COLO829 (cell line): ENCODE measurements at regions not wholly inside any gene's neighbourhood (a gene's known extent, or its start where the extent isn't known, plus 50 kb on each side); places are given as distances from the start of the nearest gene placed in this dataset.

Source experiments
- DNase-seq: peaks from one replicate; pipeline ENCODE4 v3.0.0; 2012; ENCODE audit warnings: low spot score

GRCh38 chr2:164302786-164303185, 318.5 kb downstream of the GRB14 start:
- no peak for DNase-seq

- DNase-seq: no peak
Observed at GRCh38 chr2:164288235-164288634, 333.0 kb downstream of the GRB14 start.

- no peak for DNase-seq
Observed at GRCh38 chr2:164287056-164287455, 334.2 kb downstream of the GRB14 start.

- no peak for DNase-seq
Observed at GRCh38 chr2:164285576-164285975, 335.7 kb downstream of the GRB14 start.

- no peak for DNase-seq
Observed at GRCh38 chr2:164281896-164282295, 339.4 kb downstream of the GRB14 start.

GRCh38 chr2:164275659-164276058, 345.6 kb downstream of the GRB14 start:
- DNase-seq: no peak

GRCh38 chr2:164260506-164260905, 360.8 kb downstream of the GRB14 start:
- no peak for DNase-seq

- no peak for DNase-seq
Observed at GRCh38 chr2:164257742-164258141, 363.5 kb downstream of the GRB14 start.

GRCh38 chr2:164252568-164253287, 368.6 kb downstream of the GRB14 start:
- no peak for DNase-seq

GRCh38 chr2:164243315-164243714, 378.0 kb downstream of the GRB14 start:
- no peak for DNase-seq

GRCh38 chr2:164242409-164242808, 378.9 kb downstream of the GRB14 start:
- DNase-seq: no peak

- no peak for DNase-seq
Observed at GRCh38 chr2:164234074-164234473, 387.2 kb downstream of the GRB14 start.

- no peak for DNase-seq
Observed at GRCh38 chr2:164224007-164224406, 397.3 kb downstream of the GRB14 start.

- no peak for DNase-seq
Observed at GRCh38 chr2:164221473-164221872, 399.8 kb downstream of the GRB14 start.

- no peak for DNase-seq
Observed at GRCh38 chr2:164220265-164220664, 401.0 kb downstream of the GRB14 start.

GRCh38 chr2:164213916-164214315, 407.4 kb downstream of the GRB14 start:
- DNase-seq: peak; percentile 24

GRCh38 chr2:164205347-164205746, 415.9 kb downstream of the GRB14 start:
- DNase-seq: peak; percentile 5

GRCh38 chr2:164203131-164203530, 418.2 kb downstream of the GRB14 start:
- no peak for DNase-seq

- no peak for DNase-seq
Observed at GRCh38 chr2:164198256-164198655, 423.0 kb downstream of the GRB14 start.

GRCh38 chr2:164190700-164191099, 430.6 kb downstream of the GRB14 start:
- DNase-seq: no peak

- no peak for DNase-seq
Observed at GRCh38 chr2:164189851-164190250, 431.4 kb downstream of the GRB14 start.

GRCh38 chr2:164187121-164187520, 434.2 kb downstream of the GRB14 start:
- DNase-seq: no peak

- no peak for DNase-seq
Observed at GRCh38 chr2:164186591-164186990, 434.7 kb downstream of the GRB14 start.

- DNase-seq: no peak
Observed at GRCh38 chr2:164182116-164182627, 439.1 kb downstream of the GRB14 start.
